ENCODE measurements at regions not wholly inside any gene's neighbourhood (a gene's known extent, or its start where the extent isn't known, plus 50 kb on each side); places are given as distances from the start of the nearest gene placed in this dataset.

DNA sequence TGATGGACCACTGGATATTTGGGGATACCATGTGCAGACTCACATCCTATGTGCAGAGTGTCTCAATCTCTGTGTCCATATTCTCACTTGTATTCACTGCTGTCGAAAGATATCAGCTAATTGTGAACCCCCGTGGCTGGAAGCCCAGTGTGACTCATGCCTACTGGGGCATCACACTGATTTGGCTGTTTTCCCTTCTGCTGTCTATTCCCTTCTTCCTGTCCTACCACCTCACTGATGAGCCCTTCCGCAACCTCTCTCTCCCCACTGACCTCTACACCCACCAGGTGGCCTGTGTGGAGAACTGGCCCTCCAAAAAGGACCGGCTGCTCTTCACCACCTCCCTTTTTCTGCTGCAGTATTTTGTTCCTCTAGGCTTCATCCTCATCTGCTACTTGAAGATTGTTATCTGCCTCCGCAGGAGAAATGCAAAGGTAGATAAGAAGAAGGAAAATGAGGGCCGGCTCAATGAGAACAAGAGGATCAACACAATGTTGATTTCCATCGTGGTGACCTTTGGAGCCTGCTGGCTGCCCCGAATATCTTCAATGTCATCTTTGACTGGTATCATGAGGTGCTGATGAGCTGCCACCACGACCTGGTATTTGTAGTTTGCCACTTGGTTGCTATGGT lies 54.5 kb upstream of the HNRNPA0 start:
- no peak overlapping the region for H3K27ac ChIP-seq
- no peak for TF ChIP-seq CTCF (conservative IDR thresholded peaks at IDR 0.05)

GRCh38 chr5:137815202-137815990 lies 52.3 kb upstream of the MYOT start:
- peak overlapping the region; percentile 93 for H3K27ac ChIP-seq
- TF ChIP-seq CTCF (conservative IDR thresholded peaks at IDR 0.05) = no peak
